ENCODE measurements at regions not wholly inside any gene's neighbourhood (a gene's known extent, or its start where the extent isn't known, plus 50 kb on each side); places are given as distances from the start of the nearest gene placed in this dataset.

DNA sequence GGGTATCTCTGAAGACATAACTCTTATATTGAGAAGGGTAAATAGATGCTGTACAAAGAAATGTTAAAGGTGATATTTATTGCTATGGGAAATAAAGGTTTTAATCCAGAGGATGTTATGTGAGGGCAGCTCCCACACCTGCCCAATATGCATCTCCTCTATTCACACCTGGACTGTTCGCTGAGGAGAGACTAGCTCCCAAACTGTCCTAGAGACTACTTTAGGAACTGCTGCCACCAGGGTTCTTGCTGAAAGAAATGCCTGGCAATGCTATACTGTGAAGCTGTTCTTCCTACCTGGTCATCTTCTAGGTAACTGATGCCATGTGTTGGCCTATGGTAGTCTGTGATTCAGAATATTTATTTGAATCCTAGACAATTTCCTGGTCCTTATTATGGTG is 1421.5 kb upstream of the SPRY2 start (continued):
- no peak for TF ChIP-seq FOXA1 (IDR thresholded peaks at IDR 0.05)
- TF ChIP-seq RAD21 (IDR thresholded peaks at IDR 0.05): no peak
- no peak for TF ChIP-seq TAF1 (conservative IDR thresholded peaks at IDR 0.05)
- no peak for TF ChIP-seq RXRA (IDR thresholded peaks at IDR 0.05)

DNA sequence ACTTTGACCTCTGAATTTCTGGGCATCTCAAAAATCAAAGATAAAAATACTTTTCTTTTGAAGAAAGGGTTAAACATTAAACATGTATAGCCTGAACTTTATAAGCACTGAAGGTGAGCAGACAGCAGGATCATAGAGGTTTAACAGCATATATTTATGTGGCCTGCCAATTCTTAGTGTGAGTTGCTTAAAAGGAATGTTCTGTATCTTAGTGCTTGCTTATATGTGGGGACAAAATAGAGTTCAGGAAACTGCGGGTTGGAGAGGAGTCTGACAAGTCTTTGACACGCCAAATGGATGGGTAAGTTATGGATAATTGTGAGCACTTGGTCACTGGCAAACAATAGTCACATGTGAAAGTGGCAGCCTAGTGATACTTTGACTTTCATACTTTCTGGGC is 1419.4 kb upstream of the SPRY2 start:
- WGBS: 90% methylated on average over 2 of the region's 2 CpGs
- no peak for DNase-seq (ENCODE audit: low spot score)
- TF ChIP-seq RAD21 (IDR thresholded peaks at IDR 0.05) (no peak), FOXA1 (IDR thresholded peaks at IDR 0.05) (no peak), HNF4G (IDR thresholded peaks at IDR 0.05) (no peak), GABPA (IDR thresholded peaks at IDR 0.05 in 1 of 2, conservative IDR thresholded peaks at IDR 0.05 in 1 of 2) (no peak), HNF4A (conservative IDR thresholded peaks at IDR 0.05) (no peak), RXRA (IDR thresholded peaks at IDR 0.05) (no peak), TAF1 (conservative IDR thresholded peaks at IDR 0.05) (no peak), FOXA2 (IDR thresholded peaks at IDR 0.05) (no peak)
- TF ChIP-seq, protein P1, sequence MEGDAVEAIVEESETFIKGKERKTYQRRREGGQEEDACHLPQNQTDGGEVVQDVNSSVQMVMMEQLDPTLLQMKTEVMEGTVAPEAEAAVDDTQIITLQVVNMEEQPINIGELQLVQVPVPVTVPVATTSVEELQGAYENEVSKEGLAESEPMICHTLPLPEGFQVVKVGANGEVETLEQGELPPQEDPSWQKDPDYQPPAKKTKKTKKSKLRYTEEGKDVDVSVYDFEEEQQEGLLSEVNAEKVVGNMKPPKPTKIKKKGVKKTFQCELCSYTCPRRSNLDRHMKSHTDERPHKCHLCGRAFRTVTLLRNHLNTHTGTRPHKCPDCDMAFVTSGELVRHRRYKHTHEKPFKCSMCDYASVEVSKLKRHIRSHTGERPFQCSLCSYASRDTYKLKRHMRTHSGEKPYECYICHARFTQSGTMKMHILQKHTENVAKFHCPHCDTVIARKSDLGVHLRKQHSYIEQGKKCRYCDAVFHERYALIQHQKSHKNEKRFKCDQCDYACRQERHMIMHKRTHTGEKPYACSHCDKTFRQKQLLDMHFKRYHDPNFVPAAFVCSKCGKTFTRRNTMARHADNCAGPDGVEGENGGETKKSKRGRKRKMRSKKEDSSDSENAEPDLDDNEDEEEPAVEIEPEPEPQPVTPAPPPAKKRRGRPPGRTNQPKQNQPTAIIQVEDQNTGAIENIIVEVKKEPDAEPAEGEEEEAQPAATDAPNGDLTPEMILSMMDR (IDR thresholded peaks at IDR 0.05; ENCODE audit: low read depth, low read length, missing input control): no peak
- Histone ChIP-seq H3K9ac (ENCODE audit: low read depth in 1 of 2, low read length in 2 of 2) (no peak overlapping the region), H3K36me3 (ENCODE audit: control insufficient read depth in 4 of 4, insufficient read depth in 3 of 4, low read depth in 1 of 4, low read length in 3 of 4) (no peaks in the 10 kb centered on the region), H3K27ac (ENCODE audit: low read depth in 1 of 2, low read length in 2 of 2) (no peak overlapping the region), H3K27me3 (ENCODE audit: control insufficient read depth in 4 of 4, insufficient read depth in 4 of 4, low read length in 3 of 4) (no peaks in the 10 kb centered on the region), H3K4me3 (ENCODE audit: low read depth in 1 of 3, low read length in 3 of 3) (no peak overlapping the region), H3K9me3 (ENCODE audit: control insufficient read depth in 4 of 4, low read length in 3 of 4) (peaks cover 0 to 2% (median under 1%) of the 10 kb centered on the region in 4 donors), H3K4me1 (ENCODE audit: control insufficient read depth in 4 of 4, insufficient read depth in 4 of 4, low read length in 3 of 4) (no peaks in the 10 kb centered on the region)

GRCh38 chr13:81757348-81757970 is 1416.5 kb upstream of the SPRY2 start:
- no peak overlapping the region for H3K27ac ChIP-seq (ENCODE audit: low read depth in 1 of 2, low read length in 2 of 2)
- no peaks in the 10 kb centered on the region for H3K4me1 ChIP-seq (ENCODE audit: control insufficient read depth in 4 of 4, insufficient read depth in 4 of 4, low read length in 3 of 4)
- no peaks in the 10 kb centered on the region for H3K36me3 ChIP-seq (ENCODE audit: control insufficient read depth in 4 of 4, insufficient read depth in 3 of 4, low read depth in 1 of 4, low read length in 3 of 4)
- no peak overlapping the region for H3K4me3 ChIP-seq (ENCODE audit: low read depth in 1 of 3, low read length in 3 of 3)
- TF ChIP-seq, protein P2, sequence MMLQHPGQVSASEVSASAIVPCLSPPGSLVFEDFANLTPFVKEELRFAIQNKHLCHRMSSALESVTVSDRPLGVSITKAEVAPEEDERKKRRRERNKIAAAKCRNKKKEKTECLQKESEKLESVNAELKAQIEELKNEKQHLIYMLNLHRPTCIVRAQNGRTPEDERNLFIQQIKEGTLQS (IDR thresholded peaks at IDR 0.05): no peak
- peak; percentile 44 to 49 for TF ChIP-seq HNF4A (conservative IDR thresholded peaks at IDR 0.05)
- peaks cover 0 to 2% (median under 1%) of the 10 kb centered on the region in 4 donors for H3K9me3 ChIP-seq (ENCODE audit: control insufficient read depth in 4 of 4, low read length in 3 of 4)
- H3K9ac ChIP-seq (ENCODE audit: low read depth in 1 of 2, low read length in 2 of 2): no peak overlapping the region
- DNase-seq (ENCODE audit: low spot score): no peak
- H3K27me3 ChIP-seq (ENCODE audit: control insufficient read depth in 4 of 4, insufficient read depth in 4 of 4, low read length in 3 of 4): no peaks in the 10 kb centered on the region

DNA sequence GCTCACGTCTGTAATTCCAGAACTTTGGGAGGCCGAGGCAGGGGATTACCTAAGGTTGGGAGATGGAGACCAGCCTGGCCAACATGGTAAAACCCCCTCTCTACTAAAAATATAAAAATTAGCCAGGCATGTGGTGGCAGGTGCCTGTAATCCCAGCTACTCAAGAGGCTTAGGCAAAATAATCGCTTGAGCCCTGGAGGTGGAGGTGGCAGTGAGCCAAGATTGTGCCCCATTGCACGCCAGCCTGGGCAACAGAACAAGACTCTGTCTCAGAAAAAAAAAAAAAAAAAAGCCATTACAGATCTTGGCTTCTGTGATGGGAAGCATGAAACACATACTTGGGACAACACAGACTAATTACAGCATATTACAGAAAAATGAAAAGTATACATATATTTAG is 1404.5 kb upstream of the SPRY2 start:
- Histone ChIP-seq H3K36me3 (ENCODE audit: control insufficient read depth in 4 of 4, insufficient read depth in 3 of 4, low read depth in 1 of 4, low read length in 3 of 4) (no peaks in the 10 kb centered on the region), H3K27ac (ENCODE audit: low read depth in 1 of 2, low read length in 2 of 2) (no peak overlapping the region), H3K4me3 (ENCODE audit: low read depth in 1 of 3, low read length in 3 of 3) (no peak overlapping the region), H3K9me3 (ENCODE audit: control insufficient read depth in 4 of 4, low read length in 3 of 4) (no peaks in the 10 kb centered on the region), H3K4me1 (ENCODE audit: control insufficient read depth in 4 of 4, insufficient read depth in 4 of 4, low read length in 3 of 4) (no peaks in the 10 kb centered on the region), H3K9ac (ENCODE audit: low read depth in 1 of 2, low read length in 2 of 2) (no peak overlapping the region), H3K27me3 (ENCODE audit: control insufficient read depth in 4 of 4, insufficient read depth in 4 of 4, low read length in 3 of 4) (no peaks in the 10 kb centered on the region)
- no peak for DNase-seq (ENCODE audit: low spot score)
- WGBS: 90% methylated on average over 4 of the region's 4 CpGs
- no peak for TF ChIP-seq FOXA2 (IDR thresholded peaks at IDR 0.05)
- no peak for TF ChIP-seq TAF1 (conservative IDR thresholded peaks at IDR 0.05)
- no peak for TF ChIP-seq REST (IDR thresholded peaks at IDR 0.05)
- TF ChIP-seq, protein P2 (IDR thresholded peaks at IDR 0.05): no peak
- no peak for TF ChIP-seq YY1 (IDR thresholded peaks at IDR 0.05)
- no peak for TF ChIP-seq HNF4G (IDR thresholded peaks at IDR 0.05)
- TF ChIP-seq NR2F2 (IDR thresholded peaks at IDR 0.05): no peak
- no peak for TF ChIP-seq EGR1 (IDR thresholded peaks at IDR 0.05; ENCODE audit: low read depth in 2 of 2)
- TF ChIP-seq, protein P1 (IDR thresholded peaks at IDR 0.05; ENCODE audit: low read depth, low read length, missing input control): no peak
- TF ChIP-seq, protein P3, sequence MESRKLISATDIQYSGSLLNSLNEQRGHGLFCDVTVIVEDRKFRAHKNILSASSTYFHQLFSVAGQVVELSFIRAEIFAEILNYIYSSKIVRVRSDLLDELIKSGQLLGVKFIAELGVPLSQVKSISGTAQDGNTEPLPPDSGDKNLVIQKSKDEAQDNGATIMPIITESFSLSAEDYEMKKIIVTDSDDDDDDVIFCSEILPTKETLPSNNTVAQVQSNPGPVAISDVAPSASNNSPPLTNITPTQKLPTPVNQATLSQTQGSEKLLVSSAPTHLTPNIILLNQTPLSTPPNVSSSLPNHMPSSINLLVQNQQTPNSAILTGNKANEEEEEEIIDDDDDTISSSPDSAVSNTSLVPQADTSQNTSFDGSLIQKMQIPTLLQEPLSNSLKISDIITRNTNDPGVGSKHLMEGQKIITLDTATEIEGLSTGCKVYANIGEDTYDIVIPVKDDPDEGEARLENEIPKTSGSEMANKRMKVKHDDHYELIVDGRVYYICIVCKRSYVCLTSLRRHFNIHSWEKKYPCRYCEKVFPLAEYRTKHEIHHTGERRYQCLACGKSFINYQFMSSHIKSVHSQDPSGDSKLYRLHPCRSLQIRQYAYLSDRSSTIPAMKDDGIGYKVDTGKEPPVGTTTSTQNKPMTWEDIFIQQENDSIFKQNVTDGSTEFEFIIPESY (IDR thresholded peaks at IDR 0.05): no peak
